HAP-1 (cell line): ENCODE measurements at regions not wholly inside any gene's neighbourhood (a gene's known extent, or its start where the extent isn't known, plus 50 kb on each side); places are given as distances from the start of the nearest gene placed in this dataset.

Source experiments
- DNase-seq, 2 experiments: peaks; one replicate each; pipeline ENCODE4 v3.0.0-alpha.2; 2016 to 2020; ENCODE audit warnings: low spot score in 2 of 2
- H3K27me3 ChIP-seq: fragments of 250-450 bp; sonication (Bioruptor Pico); 2 replicates; pipeline ENCODE4 v1.5.1; 2020; ENCODE audit warnings: low read depth, mild to moderate bottlenecking, moderate library complexity
- H3K36me3 ChIP-seq: fragments of 250-450 bp; sonication (Bioruptor Pico); replicated peaks from 2 replicates; pipeline ENCODE4 v1.5.1; 2020; ENCODE audit warnings: mild to moderate bottlenecking
- H3K4me1 ChIP-seq: fragments of 250-450 bp; sonication (Bioruptor Pico); 2 replicates; pipeline ENCODE4 v1.5.1; 2020; ENCODE audit warnings: mild to moderate bottlenecking
- H3K4me3 ChIP-seq: fragments of 250-450 bp; sonication (Bioruptor Pico); 2 replicates; pipeline ENCODE4 v1.5.1; 2020; ENCODE audit warnings: mild to moderate bottlenecking, moderate library complexity
- H3K9me3 ChIP-seq: fragments of 250-450 bp; sonication (Bioruptor Pico); 2 replicates; pipeline ENCODE4 v1.5.1; 2020; ENCODE audit warnings: mild to moderate bottlenecking, moderate library complexity
- in situ Hi-C: fragments of 300-500 bp; cut with MboI; formaldehyde crosslinking; loops from 3 replicates; pipeline ENCODE4 v1.14.3; 2020; ENCODE audit warnings: low sequenced_read_pairs, inconsistent platforms, mixed read lengths

DNA sequence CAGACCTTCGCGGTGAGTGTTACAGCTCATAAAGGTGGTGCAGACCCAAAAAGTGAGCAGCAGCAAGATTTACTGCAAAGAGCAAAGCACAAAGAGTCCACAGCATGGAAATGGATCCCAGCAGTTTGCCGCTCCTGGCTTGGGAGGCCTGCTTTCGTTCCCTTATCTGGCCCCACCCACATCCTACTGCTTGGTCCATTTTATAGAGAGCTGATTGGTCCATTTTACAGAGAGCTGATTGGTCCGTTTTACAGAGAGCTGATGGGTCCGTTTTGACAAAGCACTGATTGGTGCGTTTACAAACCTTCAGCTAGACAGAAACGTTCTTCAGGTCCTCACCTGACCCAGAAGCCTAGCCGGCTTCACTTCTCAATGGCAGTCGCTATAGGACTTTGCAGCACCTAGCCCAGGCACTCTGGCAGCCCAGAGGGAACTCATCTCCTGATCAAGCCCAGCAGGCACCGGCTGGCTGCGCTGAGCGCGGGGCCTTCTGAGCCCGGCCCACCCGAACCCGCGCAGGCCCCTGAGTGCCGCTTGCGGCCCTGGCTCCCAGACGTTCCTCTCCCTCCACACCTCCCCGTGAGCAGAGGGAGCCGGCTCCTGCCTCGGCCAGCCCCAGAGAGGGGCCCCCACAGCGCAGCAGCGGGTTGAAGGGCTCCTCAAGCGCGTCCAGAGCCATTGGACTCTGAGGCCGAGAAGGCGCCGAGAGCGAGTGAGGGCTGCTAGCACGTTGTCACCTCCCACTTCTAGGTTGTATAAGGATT, 200.3 kb downstream of the LMO4 start:
- Histone ChIP-seq H3K36me3 (no peaks in the 10 kb centered on the region), H3K4me1 (no peaks in the 10 kb centered on the region), H3K4me3 (no peak overlapping the region), H3K27me3 (no peaks in the 10 kb centered on the region), H3K9me3 (no peaks in the 10 kb centered on the region)
- in situ Hi-C loops = no loop called here
- DNase-seq = no peak

DNA sequence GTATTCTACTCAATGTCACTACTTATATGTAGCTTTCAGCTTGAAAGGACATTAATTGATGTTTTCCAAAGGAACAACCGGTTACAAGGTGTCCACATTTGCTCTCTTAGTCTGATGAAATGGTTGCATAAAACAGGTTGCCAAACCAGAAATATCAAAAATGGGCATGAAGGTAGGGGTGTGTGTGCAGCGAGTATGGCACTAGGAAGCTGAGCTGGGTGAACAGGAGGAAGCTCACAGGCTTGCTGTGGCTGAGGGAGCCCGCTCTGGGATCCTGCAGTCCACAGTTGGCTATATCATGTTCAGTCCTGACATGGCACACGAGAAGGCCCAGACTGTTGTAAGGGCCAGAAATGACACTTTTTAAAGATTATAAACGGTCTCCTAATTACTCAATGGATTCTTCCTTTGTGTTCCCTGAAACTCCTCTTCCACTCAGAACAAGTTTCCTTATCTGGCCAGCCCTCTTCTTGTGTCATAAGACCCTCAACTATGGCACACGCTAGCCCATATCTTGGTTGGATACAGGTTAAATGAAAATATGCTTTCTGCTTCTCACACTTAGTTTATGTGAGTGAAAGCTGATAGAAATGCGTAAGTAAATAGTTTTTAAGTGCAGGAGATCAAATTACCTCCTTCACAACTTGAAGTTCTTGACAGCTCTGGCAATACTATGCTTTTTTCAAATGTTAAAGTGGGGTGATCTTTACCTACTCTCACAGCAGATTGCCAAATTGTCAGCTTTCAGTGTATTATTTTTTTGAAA, 201.5 kb downstream of the LMO4 start:
- Histone ChIP-seq H3K4me3 (no peak overlapping the region), H3K27me3 (no peaks in the 10 kb centered on the region), H3K4me1 (no peaks in the 10 kb centered on the region), H3K9me3 (no peaks in the 10 kb centered on the region), H3K36me3 (no peaks in the 10 kb centered on the region)
- in situ Hi-C loops = no loop called here
- no peak for DNase-seq

DNA sequence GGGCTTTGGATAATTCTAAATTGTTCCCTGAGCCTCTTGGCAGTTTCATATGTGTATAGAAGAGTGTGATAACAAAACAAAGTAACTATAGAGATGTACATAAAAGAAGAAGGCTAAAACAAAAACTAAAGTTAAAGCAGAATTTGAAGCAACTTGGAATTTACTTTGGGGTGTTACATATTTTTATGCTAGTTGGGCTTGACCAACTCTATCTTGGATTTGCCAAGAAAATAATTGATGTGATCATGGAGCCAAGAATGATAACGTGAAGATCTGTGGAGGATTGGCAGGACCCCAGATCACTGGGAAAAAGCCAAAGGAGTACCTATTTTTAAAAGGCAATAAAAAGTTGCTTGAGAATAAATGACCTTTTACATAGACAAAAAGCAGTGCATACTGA, 206.9 kb downstream of the LMO4 start:
- Histone ChIP-seq H3K36me3 (no peaks in the 10 kb centered on the region), H3K9me3 (no peaks in the 10 kb centered on the region), H3K27me3 (no peaks in the 10 kb centered on the region), H3K4me3 (no peak overlapping the region), H3K4me1 (no peaks in the 10 kb centered on the region)
- in situ Hi-C loops = no loop called here
- no peak for DNase-seq

DNA sequence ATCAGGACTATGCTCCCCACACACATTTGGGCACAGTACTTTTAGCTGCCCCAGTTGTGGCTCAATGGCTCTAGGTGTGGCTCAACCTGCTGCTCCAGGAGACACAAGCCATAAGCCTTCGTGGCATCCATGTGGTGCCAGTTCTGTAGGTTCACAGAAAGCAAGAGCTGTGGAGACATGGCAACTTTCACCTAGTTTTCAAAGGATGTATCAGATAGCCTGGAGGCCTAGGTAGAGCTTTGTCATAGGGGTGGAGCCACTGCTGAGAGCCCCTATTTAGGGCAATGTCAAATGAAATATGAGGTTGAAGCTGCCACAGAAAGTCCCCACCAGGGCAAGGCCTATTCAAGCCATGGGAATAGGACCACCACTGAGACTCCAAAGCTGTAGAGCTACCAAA, 210.5 kb downstream of the LMO4 start:
- H3K4me3 ChIP-seq = no peak overlapping the region
- H3K27me3 ChIP-seq = no peaks in the 10 kb centered on the region
- H3K36me3 ChIP-seq = no peaks in the 10 kb centered on the region
- no peak for DNase-seq
- no peaks in the 10 kb centered on the region for H3K4me1 ChIP-seq
- H3K9me3 ChIP-seq = peaks cover 4% of the 10 kb centered on the region; the same call in 1 of the 2 replicates
- in situ Hi-C loops = no loop called here

DNA sequence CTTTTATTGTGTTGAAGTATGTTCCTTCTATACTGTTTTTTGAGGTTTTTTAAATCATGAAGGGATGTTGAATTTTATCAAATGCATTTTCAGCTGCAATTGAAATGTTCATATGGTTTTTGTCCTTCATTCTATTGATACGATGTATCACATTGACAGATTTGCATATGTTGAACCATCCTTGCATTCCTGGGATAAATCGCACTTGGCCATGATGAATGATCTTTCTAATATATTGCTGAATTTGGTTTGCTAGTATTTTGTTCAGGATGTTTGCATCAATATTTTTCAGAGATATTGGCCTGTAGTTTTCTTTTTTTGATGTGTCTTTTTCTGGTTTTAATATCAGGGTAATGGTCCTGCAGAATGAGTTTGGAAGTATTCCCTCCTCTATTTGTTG, 214.0 kb downstream of the LMO4 start:
- Histone ChIP-seq H3K27me3 (no peaks in the 10 kb centered on the region), H3K4me3 (no peak overlapping the region), H3K9me3 (peaks cover 4% of the 10 kb centered on the region; the same call in 1 of the 2 replicates), H3K36me3 (no peaks in the 10 kb centered on the region), H3K4me1 (no peaks in the 10 kb centered on the region)
- in situ Hi-C loops = no loop called here
- no peak for DNase-seq

DNA sequence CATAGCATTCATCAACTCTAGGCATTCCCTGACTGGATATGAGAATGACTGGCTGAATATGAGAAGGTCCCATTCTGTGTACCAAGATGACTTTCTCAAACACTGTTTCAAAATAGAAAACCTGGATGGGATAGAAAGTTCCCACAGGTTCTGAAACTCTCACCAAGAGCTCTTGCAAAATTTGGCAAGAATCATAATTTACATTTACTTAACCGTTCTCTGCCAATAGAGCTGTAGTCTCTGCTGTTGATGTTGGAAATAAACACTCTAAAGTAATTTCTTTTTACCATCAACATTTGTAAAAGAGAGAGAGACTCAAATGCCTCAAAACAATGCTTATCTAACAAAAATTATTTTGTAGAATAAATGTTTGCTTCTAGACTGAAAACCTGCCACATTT, 221.1 kb downstream of the LMO4 start:
- H3K4me1 ChIP-seq = no peaks in the 10 kb centered on the region
- H3K36me3 ChIP-seq = no peaks in the 10 kb centered on the region
- no peak for DNase-seq
- peaks cover 9% of the 10 kb centered on the region; the same call in 1 of the 2 replicates for H3K27me3 ChIP-seq
- in situ Hi-C loops = no loop called here
- no peak overlapping the region for H3K4me3 ChIP-seq
- no peaks in the 10 kb centered on the region for H3K9me3 ChIP-seq

DNA sequence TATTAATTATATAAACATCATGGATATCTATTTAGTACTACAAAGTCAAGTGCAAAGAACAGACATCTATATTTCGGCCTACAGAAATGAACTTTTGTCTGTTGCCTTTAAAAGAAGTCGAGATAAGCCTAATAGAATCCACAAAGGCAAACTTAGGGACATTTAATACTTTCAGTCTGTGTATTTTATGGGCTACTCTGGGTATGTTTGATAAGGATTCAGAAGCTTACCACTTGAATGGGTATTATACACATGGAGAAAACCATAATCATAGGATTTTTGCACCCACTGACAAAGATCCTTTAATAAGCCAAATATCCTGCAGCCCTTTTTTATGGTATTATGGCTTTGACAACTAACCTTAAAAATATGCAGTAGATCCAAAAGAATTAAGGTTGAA, 224.8 kb downstream of the LMO4 start:
- H3K4me3 ChIP-seq = no peak overlapping the region
- no peak for DNase-seq
- H3K36me3 ChIP-seq = no peaks in the 10 kb centered on the region
- in situ Hi-C loops = no loop called here
- H3K9me3 ChIP-seq = no peaks in the 10 kb centered on the region
- no peaks in the 10 kb centered on the region for H3K4me1 ChIP-seq
- H3K27me3 ChIP-seq = peaks cover 9% of the 10 kb centered on the region; the same call in 1 of the 2 replicates

DNA sequence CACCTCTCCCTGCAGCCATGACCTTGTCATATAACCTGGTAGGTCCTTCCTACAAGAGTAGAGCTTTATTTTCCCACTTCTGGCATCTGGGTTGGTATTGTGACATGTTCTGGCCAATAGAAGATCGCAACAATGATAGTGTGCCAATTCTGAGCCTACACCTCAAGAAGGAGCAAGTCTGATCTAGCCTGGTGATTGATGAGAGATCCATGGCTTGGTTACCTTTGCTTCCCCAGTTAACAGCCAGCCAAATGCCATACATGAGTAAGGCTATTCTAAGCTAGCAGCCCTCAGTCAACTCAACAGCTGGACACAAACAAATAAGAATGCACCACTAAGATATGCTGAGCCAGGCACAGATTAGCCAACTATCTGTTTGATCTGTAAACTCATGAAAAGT, 226.7 kb downstream of the LMO4 start:
- H3K9me3 ChIP-seq = no peaks in the 10 kb centered on the region
- H3K27me3 ChIP-seq = peaks cover 9% of the 10 kb centered on the region; the same call in 1 of the 2 replicates
- no peaks in the 10 kb centered on the region for H3K4me1 ChIP-seq
- DNase-seq = no peak
- no peaks in the 10 kb centered on the region for H3K36me3 ChIP-seq
- no peak overlapping the region for H3K4me3 ChIP-seq
- in situ Hi-C loops = no loop called here

DNA sequence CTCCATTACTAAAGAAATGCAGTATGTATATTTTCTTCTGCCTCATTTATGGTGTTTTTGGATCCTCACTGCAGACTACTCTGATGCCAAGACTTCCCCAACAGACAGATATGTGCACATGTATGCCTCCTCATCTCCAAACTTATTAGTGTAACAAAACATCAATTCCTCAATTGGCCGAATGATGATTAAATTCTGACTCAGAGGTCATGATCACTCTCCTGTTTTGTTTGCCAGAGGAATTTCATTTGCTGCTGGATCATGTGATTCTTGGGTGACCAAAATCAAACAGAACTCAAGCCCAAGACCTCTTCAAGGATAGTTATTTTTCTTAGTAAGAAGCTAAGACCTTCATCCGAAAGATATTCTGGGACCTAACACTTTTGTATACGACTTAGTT, 227.6 kb downstream of the LMO4 start:
- Histone ChIP-seq H3K36me3 (no peaks in the 10 kb centered on the region), H3K4me1 (no peaks in the 10 kb centered on the region), H3K9me3 (no peaks in the 10 kb centered on the region), H3K27me3 (peaks cover under 1% of the 10 kb centered on the region; the same call in 1 of the 2 replicates), H3K4me3 (no peak overlapping the region)
- no peak for DNase-seq
- in situ Hi-C loops = no loop called here

DNA sequence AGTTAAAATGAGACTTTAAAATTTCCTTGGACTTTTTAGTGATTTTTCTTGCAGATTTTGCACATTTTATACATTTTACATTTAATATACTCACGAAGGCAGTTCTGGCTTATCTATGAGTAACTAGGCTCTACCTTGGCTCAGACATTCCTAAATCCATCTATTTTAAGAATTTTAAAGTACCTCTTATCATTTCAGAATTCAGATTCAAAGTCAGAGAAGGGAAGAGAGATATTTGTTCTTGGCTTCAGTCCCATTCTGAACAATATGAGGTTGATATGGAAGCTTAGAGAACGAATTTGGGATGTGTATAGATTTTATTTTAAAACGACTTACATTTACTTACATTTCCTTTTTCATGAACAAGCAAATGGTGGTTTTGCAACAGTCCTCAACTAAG, 230.2 kb downstream of the LMO4 start:
- DNase-seq = no peak
- H3K4me3 ChIP-seq = no peak overlapping the region
- H3K4me1 ChIP-seq = no peaks in the 10 kb centered on the region
- in situ Hi-C loops = no loop called here
- no peaks in the 10 kb centered on the region for H3K36me3 ChIP-seq
- no peaks in the 10 kb centered on the region for H3K9me3 ChIP-seq
- H3K27me3 ChIP-seq = no peaks in the 10 kb centered on the region

DNA sequence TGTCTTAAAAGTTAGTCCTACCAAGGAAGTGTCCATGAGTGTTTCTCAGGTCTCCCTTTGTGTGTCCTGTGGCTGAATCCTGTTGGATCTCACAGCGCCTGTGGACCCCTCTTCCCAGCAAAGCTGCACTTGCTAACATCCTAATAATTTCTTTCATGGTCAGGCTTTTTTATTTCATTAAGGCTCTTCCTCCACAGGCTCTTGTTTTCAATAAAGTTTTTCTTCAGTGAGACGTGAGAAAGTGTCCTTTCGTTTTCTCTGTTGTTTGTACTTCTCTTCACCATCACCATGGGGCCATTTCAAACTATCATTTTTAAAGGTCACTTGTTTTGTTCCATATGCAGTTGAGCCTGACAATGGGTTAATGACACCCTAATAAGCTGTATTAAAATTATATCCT, 231.5 kb downstream of the LMO4 start:
- DNase-seq = no peak
- no peaks in the 10 kb centered on the region for H3K4me1 ChIP-seq
- H3K27me3 ChIP-seq = no peaks in the 10 kb centered on the region
- no peak overlapping the region for H3K4me3 ChIP-seq
- in situ Hi-C loops = no loop called here
- no peaks in the 10 kb centered on the region for H3K9me3 ChIP-seq
- no peaks in the 10 kb centered on the region for H3K36me3 ChIP-seq

DNA sequence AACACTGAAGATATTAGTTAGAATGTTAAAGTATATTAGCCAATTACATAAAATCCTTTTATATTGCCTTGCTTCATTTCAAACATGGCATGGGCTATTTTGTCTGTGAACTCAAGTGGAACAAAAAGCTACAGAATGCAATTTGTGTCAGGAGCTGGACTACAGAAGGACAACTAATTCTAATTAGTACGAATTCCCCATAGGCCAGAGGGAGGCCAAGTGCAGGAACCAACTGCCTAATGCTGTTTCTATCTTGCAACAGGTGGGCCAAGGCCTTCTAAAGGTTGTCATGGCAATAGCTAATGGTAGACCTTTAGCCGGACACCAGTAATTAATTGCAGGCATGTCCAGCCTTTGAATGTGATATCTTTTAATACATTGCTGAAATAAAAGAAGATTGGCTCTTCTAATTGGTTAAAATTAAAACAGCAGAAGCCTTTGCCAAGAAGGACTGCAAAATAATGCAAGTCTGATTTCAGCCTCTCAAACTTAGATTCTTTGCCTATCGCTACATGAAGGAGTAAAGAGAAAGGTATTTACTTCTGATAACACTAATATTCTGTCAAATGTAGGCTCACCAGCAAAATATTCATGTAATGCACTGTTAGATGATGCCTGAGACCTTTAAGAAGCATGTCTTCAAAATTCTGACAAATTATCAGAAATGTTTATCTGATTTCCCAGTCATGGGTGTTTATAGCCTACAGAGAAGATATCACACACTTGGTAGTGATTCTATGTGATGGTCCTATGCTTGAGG, 232.1 kb downstream of the LMO4 start:
- no peak for DNase-seq

DNA sequence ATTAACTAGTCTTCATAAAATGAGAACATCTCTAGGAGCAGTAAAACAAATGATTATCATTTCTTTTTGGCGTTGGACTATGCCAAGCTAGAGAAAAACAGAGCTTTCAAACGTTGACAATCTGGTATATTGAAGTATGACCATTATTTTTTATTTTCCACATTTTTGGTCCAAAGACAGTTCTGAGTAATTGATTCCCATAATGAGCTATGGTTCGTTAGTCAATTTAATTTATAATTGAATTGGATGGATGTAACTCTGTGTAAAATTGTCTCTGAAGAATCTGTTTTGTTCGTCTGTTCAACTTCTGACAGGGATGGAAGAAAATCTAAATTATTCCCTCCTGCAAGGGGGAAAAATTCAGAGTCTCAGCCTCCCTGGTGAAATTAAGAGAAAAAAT, 234.5 kb downstream of the LMO4 start:
- Histone ChIP-seq H3K27me3 (0 out of 2 replicates have a peak, but pooled peaks cover 5% of the 10 kb centered on the region), H3K36me3 (no peaks in the 10 kb centered on the region), H3K9me3 (no peaks in the 10 kb centered on the region), H3K4me1 (no peaks in the 10 kb centered on the region), H3K4me3 (no peak overlapping the region)
- in situ Hi-C loops = no loop called here
- no peak for DNase-seq

More for the DNA sequence above, 232.1 kb downstream of the LMO4 start:
- no peaks in the 10 kb centered on the region for H3K9me3 ChIP-seq
- H3K4me3 ChIP-seq = no peak overlapping the region
- H3K36me3 ChIP-seq = no peaks in the 10 kb centered on the region
- H3K4me1 ChIP-seq = no peaks in the 10 kb centered on the region
- in situ Hi-C loops = no loop called here
- H3K27me3 ChIP-seq = no peaks in the 10 kb centered on the region

DNA sequence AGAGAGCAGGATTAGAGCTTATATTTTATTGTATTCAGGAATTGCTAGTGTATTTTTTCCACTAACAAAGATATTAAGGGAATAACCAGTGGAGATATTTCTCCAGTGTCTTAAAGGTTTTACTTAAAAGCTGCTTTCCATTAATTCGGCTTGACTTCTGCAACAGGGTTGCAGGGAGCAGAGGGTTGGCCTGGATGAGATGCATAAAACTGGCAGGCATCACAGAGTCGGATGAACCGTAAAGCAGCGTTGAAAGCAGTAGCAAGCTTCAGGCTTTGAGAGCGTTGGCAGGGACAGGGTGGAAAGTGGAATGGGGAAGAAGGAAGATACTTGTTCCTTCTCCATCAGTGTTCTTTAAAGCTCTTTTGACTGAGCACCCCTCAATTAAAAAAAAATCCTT, 237.2 kb downstream of the LMO4 start:
- Histone ChIP-seq H3K27me3 (peaks cover 5% of the 10 kb centered on the region; the same call in 1 of the 2 replicates), H3K4me3 (no peak overlapping the region), H3K36me3 (no peaks in the 10 kb centered on the region), H3K4me1 (no peaks in the 10 kb centered on the region), H3K9me3 (no peaks in the 10 kb centered on the region)
- in situ Hi-C loops = no loop called here
- no peak for DNase-seq
